GM12878 (cell line): ENCODE measurements at regions not wholly inside any gene's neighbourhood (a gene's known extent, or its start where the extent isn't known, plus 50 kb on each side); places are given as distances from the start of the nearest gene placed in this dataset.

Source experiments
- ASH2L ChIP-seq: fragments of 300-600, 200-600 bp; sonication (generic); IDR thresholded peaks from 2 replicates; pipeline ENCODE4 v1.6.1; 2017; ENCODE audit warnings: low read depth, mild to moderate bottlenecking, borderline replicate concordance
- BACH1 ChIP-seq: fragments of 450-650 bp; IDR thresholded peaks from 2 replicates; pipeline ENCODE4 v1.6.1; 2017; ENCODE audit warnings: mild to moderate bottlenecking, borderline replicate concordance
- BHLHE40 ChIP-seq, 2 experiments: fragments of 450-650 bp in 1 of 2; IDR thresholded peaks; 2 replicates each; pipeline ENCODE4 v1.6.1; 2011 to 2017; ENCODE audit warnings: low read depth in 2 of 2, borderline replicate concordance in 1 of 2, improper control_type of control experiment in 1 of 2, low read length in 1 of 2, mild to moderate bottlenecking in 1 of 2
- BRCA1 ChIP-seq: IDR thresholded peaks from 2 replicates; pipeline ENCODE4 v1.6.1; 2011; ENCODE audit warnings: low read depth, low read length, improper control_type of control experiment
- CBFB ChIP-seq: IDR thresholded peaks from 2 replicates; pipeline ENCODE4 v1.6.1; 2016; ENCODE audit warnings: antibody characterized with exemption, low read depth
- CHD4 ChIP-seq: fragments of 200-600 bp; sonication (generic); IDR thresholded peaks from 2 replicates; pipeline ENCODE4 v1.6.1; 2016; ENCODE audit warnings: mild to moderate bottlenecking
- CREM ChIP-seq: IDR thresholded peaks from 2 replicates; pipeline ENCODE4 v1.6.1; 2014; ENCODE audit warnings: antibody characterized with exemption, low read depth
- EP300 ChIP-seq, 2 experiments: fragments of 150-350 bp in 1 of 2; IDR thresholded peaks; 2 replicates each; pipeline ENCODE4 v1.6.1; 2011 to 2012; ENCODE audit warnings: low read depth in 2 of 2, low read length in 2 of 2, borderline replicate concordance in 1 of 2, improper control_type of control experiment in 1 of 2, inconsistent platforms in 1 of 2; ENCODE audit not compliant: control insufficient read depth in 1 of 2
- ESRRA ChIP-seq: IDR thresholded peaks from 2 replicates; pipeline ENCODE4 v1.6.1; 2012; ENCODE audit warnings: mild to moderate bottlenecking, low read length, improper control_type of control experiment
- ETV6 ChIP-seq, 2 experiments: fragments of 450-650 bp in 1 of 2; IDR thresholded peaks in 1 of 2; conservative IDR thresholded peaks in 1 of 2; 2 replicates each; pipeline ENCODE4 v1.6.1; 2014; ENCODE audit warnings: antibody characterized with exemption in 1 of 2, borderline replicate concordance in 1 of 2, low read depth in 1 of 2, mild to moderate bottlenecking in 1 of 2, moderate library complexity in 1 of 2
- FOS ChIP-seq: IDR thresholded peaks from 3 replicates; pipeline ENCODE4 v1.6.1; 2011; ENCODE audit warnings: borderline replicate concordance; ENCODE audit not compliant: insufficient read length; ENCODE audit errors: extremely low read depth
- IRF4 ChIP-seq: IDR thresholded peaks from 2 replicates; pipeline ENCODE4 v1.6.1; 2011; ENCODE audit warnings: low read depth, low read length
- MTA2 ChIP-seq: fragments of 450-650 bp; IDR thresholded peaks from 2 replicates; pipeline ENCODE4 v1.6.1; 2016; ENCODE audit warnings: low read depth, mild to moderate bottlenecking, moderate library complexity
- NBN ChIP-seq: fragments of 450-650 bp; IDR thresholded peaks from 2 replicates; pipeline ENCODE4 v1.6.1; 2016
- NR2C2 ChIP-seq: IDR thresholded peaks from 2 replicates; pipeline ENCODE4 v1.6.1; 2011; ENCODE audit warnings: borderline replicate concordance, low read depth; ENCODE audit not compliant: control insufficient read depth, insufficient read length
- PAX5 ChIP-seq: IDR thresholded peaks from 2 replicates; pipeline ENCODE4 v1.6.1; 2011; ENCODE audit warnings: low read depth, low read length, borderline replicate concordance
- PML ChIP-seq: IDR thresholded peaks from 2 replicates; pipeline ENCODE4 v1.6.1; 2012; ENCODE audit warnings: low read length, inconsistent platforms
- POLR2A ChIP-seq: IDR thresholded peaks from 2 replicates; pipeline ENCODE4 v1.6.1; 2011; ENCODE audit warnings: low read depth, mild to moderate bottlenecking, low read length
- SIX5 ChIP-seq: IDR thresholded peaks from 2 replicates; pipeline ENCODE4 v1.6.1; 2011; ENCODE audit warnings: mild to moderate bottlenecking, low read depth, low read length, moderate library complexity; ENCODE audit not compliant: severe bottlenecking
- SREBF1 ChIP-seq: IDR thresholded peaks from 2 replicates; pipeline ENCODE4 v1.6.1; 2012; ENCODE audit warnings: mild to moderate bottlenecking, low read length
- STAT1 ChIP-seq: fragments of 450-650 bp; conservative IDR thresholded peaks from 2 replicates; pipeline ENCODE4 v1.6.1; 2014; ENCODE audit warnings: antibody characterized with exemption, mild to moderate bottlenecking
- TCF7 ChIP-seq: IDR thresholded peaks from 2 replicates; pipeline ENCODE4 v1.6.1; 2014; ENCODE audit warnings: antibody characterized with exemption, borderline replicate concordance
- YY1 ChIP-seq: IDR thresholded peaks from 2 replicates; pipeline ENCODE4 v1.6.1; 2011; ENCODE audit warnings: low read depth, mild to moderate bottlenecking, low read length
- TF ChIP-seq, protein P1 (sequence below): fragments of 450-650 bp; formaldehyde crosslinking; IDR thresholded peaks from 2 replicates; pipeline ENCODE4 v1.4.0; 2022; ENCODE audit warnings: mild to moderate bottlenecking, moderate library complexity
- TF ChIP-seq, protein P2 (sequence below): fragments of 450-650 bp; IDR thresholded peaks from 2 replicates; pipeline ENCODE4 v1.6.1; 2017; ENCODE audit warnings: borderline replicate concordance

DNA sequence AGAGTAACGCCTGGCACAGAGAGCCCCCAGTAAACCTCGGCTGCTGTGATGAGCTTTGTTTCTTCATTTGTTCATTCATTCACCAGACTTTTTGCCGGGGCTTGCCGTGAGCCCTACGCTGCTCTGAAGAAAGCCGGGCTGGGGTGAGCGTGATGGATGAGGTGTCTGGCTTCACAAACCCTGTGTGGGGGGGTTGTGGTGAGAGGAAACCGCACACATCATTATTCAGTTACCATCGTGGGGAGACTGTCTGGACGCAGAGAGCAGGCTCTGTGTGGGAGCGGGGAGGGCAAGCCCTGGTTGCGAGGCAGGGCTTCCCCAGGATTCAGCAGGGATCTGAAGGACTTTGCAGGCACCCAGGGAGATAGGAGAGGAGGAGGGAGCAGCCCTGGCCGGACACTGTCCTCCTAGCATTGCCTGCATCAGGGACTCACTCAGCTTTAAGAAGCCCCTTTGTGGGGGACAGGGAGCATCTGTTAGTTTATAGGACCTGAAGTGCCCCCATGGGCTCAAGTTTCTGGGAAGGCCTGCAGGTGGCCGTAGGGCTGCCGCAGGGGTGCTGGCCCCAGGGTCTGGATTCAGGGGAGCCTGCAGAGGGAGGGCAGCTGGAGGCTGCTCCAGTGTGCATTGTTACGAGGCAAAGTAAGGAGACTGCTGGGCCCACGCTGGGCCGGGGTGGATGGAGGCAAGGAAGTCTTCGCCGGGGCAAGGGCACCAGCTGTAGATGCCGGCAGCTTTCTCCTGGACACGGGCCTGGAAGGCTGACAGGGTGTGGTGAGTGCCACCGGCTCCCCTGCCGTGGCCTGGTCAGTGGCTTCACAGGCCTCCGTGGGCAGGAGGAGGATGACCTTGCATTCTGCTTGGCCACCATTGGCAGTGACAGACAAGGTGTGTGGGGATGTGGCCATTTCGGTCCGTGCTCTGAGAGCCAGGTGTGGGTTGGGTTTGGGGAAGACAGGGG lies 334.5 kb downstream of the SEC14L1 start (continued):
- TF ChIP-seq, protein P1, sequence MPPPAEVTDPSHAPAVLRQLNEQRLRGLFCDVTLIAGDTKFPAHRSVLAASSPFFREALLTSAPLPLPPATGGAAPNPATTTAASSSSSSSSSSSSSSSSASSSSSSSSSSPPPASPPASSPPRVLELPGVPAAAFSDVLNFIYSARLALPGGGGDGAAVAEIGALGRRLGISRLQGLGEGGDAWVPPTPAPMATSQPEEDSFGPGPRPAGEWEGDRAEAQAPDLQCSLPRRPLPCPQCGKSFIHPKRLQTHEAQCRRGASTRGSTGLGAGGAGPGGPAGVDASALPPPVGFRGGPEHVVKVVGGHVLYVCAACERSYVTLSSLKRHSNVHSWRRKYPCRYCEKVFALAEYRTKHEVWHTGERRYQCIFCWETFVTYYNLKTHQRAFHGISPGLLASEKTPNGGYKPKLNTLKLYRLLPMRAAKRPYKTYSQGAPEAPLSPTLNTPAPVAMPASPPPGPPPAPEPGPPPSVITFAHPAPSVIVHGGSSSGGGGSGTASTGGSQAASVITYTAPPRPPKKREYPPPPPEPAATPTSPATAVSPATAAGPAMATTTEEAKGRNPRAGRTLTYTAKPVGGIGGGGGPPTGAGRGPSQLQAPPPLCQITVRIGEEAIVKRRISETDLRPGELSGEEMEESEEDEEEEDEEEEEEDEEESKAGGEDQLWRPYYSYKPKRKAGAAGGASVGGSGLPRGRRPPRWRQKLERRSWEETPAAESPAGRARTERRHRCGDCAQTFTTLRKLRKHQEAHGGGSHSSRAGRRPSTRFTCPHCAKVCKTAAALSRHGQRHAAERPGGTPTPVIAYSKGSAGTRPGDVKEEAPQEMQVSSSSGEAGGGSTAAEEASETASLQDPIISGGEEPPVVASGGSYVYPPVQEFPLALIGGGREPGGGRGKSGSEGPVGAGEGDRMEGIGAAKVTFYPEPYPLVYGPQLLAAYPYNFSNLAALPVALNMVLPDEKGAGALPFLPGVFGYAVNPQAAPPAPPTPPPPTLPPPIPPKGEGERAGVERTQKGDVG = no peak
- peak in 1 of 2 experiments; percentile 38; a peak in 1 of 4 replicates for TF ChIP-seq BHLHE40 (IDR thresholded peaks at IDR 0.05; ENCODE audit: borderline replicate concordance in 1 of 2, low read depth in 2 of 2, low read length in 1 of 2)
- no peak for TF ChIP-seq YY1
- TF ChIP-seq PAX5 = peak; percentile 29; the same call in 1 of the 2 replicates
- TF ChIP-seq IRF4 = no peak
- TF ChIP-seq CHD4 = no peak
- no peak for TF ChIP-seq ESRRA
- no peak for TF ChIP-seq NR2C2
- peak; percentile 75 for TF ChIP-seq CBFB
- peak; percentile 50; the same call in 1 of the 2 replicates for TF ChIP-seq MTA2
- TF ChIP-seq BRCA1 = no peak
- TF ChIP-seq CREM = no peak
- TF ChIP-seq TCF7 = no peak
- TF ChIP-seq SIX5 = no peak
- 0 out of 4 replicates have a peak, but pooled peaks of 1 of the 2 experiments have one; percentile 14 for TF ChIP-seq ETV6 (conservative IDR thresholded peaks at IDR 0.05 in 1 of 2, IDR thresholded peaks at IDR 0.05 in 1 of 2; ENCODE audit: borderline replicate concordance in 1 of 2, low read depth in 1 of 2)
- TF ChIP-seq EP300 (IDR thresholded peaks at IDR 0.05; ENCODE audit: borderline replicate concordance in 1 of 2, control insufficient read depth in 1 of 2, low read depth in 2 of 2, low read length in 2 of 2) = peak in 1 of 2 experiments; percentile 29; a peak in 1 of 4 replicates
- TF ChIP-seq BACH1 = no peak
- no peak for TF ChIP-seq STAT1
- no peak for TF ChIP-seq ASH2L
- no peak for TF ChIP-seq PML
- TF ChIP-seq, protein P2, sequence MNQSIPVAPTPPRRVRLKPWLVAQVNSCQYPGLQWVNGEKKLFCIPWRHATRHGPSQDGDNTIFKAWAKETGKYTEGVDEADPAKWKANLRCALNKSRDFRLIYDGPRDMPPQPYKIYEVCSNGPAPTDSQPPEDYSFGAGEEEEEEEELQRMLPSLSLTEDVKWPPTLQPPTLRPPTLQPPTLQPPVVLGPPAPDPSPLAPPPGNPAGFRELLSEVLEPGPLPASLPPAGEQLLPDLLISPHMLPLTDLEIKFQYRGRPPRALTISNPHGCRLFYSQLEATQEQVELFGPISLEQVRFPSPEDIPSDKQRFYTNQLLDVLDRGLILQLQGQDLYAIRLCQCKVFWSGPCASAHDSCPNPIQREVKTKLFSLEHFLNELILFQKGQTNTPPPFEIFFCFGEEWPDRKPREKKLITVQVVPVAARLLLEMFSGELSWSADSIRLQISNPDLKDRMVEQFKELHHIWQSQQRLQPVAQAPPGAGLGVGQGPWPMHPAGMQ = no peak
- TF ChIP-seq FOS = no peak
- 0 out of 2 replicates have a peak, but pooled peaks have one; percentile 25 for TF ChIP-seq NBN
- no peak for TF ChIP-seq SREBF1
- TF ChIP-seq POLR2A = no peak
